ENCODE measurements at regions not wholly inside any gene's neighbourhood (a gene's known extent, or its start where the extent isn't known, plus 50 kb on each side); places are given as distances from the start of the nearest gene placed in this dataset.

DNA sequence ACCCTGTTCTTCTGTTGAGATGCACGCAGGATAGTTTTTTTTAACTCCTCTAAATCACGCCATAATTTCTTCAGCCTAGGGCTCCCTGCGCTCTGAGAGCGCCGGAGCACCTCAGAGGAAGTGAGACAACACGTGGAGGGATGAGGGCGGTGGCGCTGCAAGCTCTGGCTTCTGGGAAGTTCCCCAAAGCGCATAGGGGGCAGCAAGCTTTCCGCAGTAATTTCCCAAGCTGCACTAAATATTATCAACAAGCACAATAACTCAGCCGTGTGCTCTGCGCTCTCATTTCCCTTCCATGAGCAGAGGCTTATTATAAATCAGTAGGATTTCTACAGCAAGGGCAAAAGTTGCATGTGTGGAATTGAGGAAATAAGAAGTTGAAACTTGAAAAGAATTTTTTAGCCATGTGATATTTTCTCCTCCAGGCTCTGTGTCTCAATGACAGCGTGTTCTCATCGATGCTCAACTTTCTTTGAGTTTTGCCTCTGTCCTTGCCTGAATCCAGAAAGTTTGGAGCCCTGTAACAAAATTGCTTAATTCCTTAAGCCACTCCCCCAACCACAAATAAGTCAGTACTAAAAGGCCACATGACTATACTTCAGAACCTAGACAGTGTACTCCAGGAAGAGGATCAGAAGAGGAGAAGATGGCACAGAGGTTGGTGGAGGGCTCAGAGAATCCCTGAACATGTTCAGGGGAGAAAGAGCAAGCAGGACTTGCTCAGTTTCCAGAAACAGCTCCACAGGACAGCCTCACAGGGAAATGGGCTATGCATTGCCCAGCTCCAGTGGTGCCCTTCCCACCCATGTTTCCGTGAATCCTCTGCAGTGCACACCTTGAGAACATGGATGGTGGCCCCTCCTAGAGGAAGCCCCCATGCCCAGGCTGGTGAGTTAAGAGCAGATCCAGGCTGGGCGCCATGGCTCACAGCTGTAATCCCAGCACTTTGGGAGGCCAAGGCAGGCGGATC lies 221.5 kb upstream of the GHITM start:
- Histone ChIP-seq H3K27me3 (no peaks in the 10 kb centered on the region), H3K4me1 (no peaks in the 10 kb centered on the region), H3K4me3 (no peak overlapping the region), H3K36me3 (no peaks in the 10 kb centered on the region), H3K27ac (no peak overlapping the region), H3K9me3 (no peaks in the 10 kb centered on the region)
- no peak for DNase-seq (ENCODE audit: low spot score in 2 of 2)
- intact Hi-C loops (cut with DNase I), result no loop called here
- TF ChIP-seq CTCF (IDR thresholded peaks at IDR 0.05), result no peak

- intact Hi-C loops (cut with DNase I), result no loop called here
- Histone ChIP-seq H3K27ac (no peak overlapping the region), H3K27me3 (no peaks in the 10 kb centered on the region), H3K4me3 (no peak overlapping the region), H3K4me1 (no peaks in the 10 kb centered on the region), H3K9me3 (no peaks in the 10 kb centered on the region), H3K36me3 (no peaks in the 10 kb centered on the region)
- DNase-seq (ENCODE audit: low spot score in 2 of 2), result no peak
- TF ChIP-seq CTCF (IDR thresholded peaks at IDR 0.05), result no peak
These were observed 220.1 kb upstream of the GHITM start for GRCh38 chr10:83919187-83919586.

GRCh38 chr10:83921984-83922860 lies 217.1 kb upstream of the GHITM start:
- Histone ChIP-seq H3K27ac (no peak overlapping the region), H3K4me3 (no peak overlapping the region), H3K9me3 (no peaks in the 10 kb centered on the region), H3K36me3 (no peaks in the 10 kb centered on the region), H3K4me1 (no peaks in the 10 kb centered on the region), H3K27me3 (no peaks in the 10 kb centered on the region)
- intact Hi-C loops (cut with DNase I), result no loop called here
- DNase-seq (ENCODE audit: low spot score in 2 of 2), result no peak
- TF ChIP-seq CTCF (IDR thresholded peaks at IDR 0.05), result no peak

DNA sequence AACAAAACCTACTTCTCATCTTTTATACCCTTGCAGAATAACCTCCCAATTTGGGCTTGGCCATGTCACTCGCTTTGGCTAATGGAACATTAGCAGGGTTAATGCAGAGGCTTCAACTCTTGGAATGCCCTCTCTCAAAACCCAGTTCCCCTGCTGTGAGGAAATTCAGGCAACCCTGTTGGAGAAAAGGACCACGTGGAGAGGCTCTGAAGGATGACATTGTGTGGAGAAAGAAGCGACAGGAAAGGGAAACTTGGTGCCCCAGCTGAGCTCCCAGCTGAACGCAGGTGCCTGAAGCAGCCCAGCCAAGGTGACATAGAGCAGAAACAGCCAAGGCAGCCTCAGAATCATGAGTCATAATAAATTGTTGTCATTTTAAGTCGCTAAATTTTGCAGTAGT lies 214.2 kb upstream of the GHITM start:
- Histone ChIP-seq H3K27ac (no peak overlapping the region), H3K4me3 (no peak overlapping the region), H3K4me1 (no peaks in the 10 kb centered on the region), H3K9me3 (no peaks in the 10 kb centered on the region), H3K36me3 (no peaks in the 10 kb centered on the region), H3K27me3 (no peaks in the 10 kb centered on the region)
- TF ChIP-seq CTCF (IDR thresholded peaks at IDR 0.05), result no peak
- intact Hi-C loops (cut with DNase I), result no loop called here
- DNase-seq (ENCODE audit: low spot score in 2 of 2), result no peak

- no peak for DNase-seq (ENCODE audit: low spot score in 2 of 2)
- no peak for TF ChIP-seq CTCF (IDR thresholded peaks at IDR 0.05)
- H3K4me1 ChIP-seq, result no peaks in the 10 kb centered on the region
- H3K27me3 ChIP-seq, result no peaks in the 10 kb centered on the region
- H3K9me3 ChIP-seq, result no peaks in the 10 kb centered on the region
- H3K36me3 ChIP-seq, result no peaks in the 10 kb centered on the region
- no peak overlapping the region for H3K27ac ChIP-seq
- intact Hi-C loops (cut with DNase I), result no loop called here
- no peak overlapping the region for H3K4me3 ChIP-seq
These were observed 212.7 kb upstream of the GHITM start for GRCh38 chr10:83926606-83927005.

Data from ascending aorta (tissue), 2 donors.